Stomach (tissue), 8 donors: ENCODE measurements at regions not wholly inside any gene's neighbourhood (a gene's known extent, or its start where the extent isn't known, plus 50 kb on each side); places are given as distances from the start of the nearest gene placed in this dataset.

Experiments used
- DNase-seq, 2 donors: peaks; one replicate each; pipeline versions ENCODE4 v3.0.0 to v3.0.0-alpha.2; 2013 to 2019
- H3K27ac ChIP-seq, 5 donors: fragments of 200-600 bp in 4 of 5; sonication (generic) in 4 of 5; one replicate each; pipeline ENCODE4 v1.5.1; 2013 to 2019; ENCODE audit warnings: mild to moderate bottlenecking in 1 of 5, moderate library complexity in 1 of 5
- H3K27me3 ChIP-seq, 3 donors: fragments of 200-600 bp; sonication (generic); one replicate each; pipeline ENCODE4 v1.5.1; 2017 to 2019; ENCODE audit warnings: mixed run types in 1 of 3
- H3K36me3 ChIP-seq, 4 donors: fragments of 200-600 bp; sonication (generic); 1 replicate in 3 of 4; 2 replicates in 1 of 4; pipeline ENCODE4 v1.5.1; 2016 to 2019
- H3K4me1 ChIP-seq, 4 donors: fragments of 200-600 bp; sonication (generic); one replicate each; pipeline ENCODE4 v1.5.1; 2016 to 2019
- H3K4me3 ChIP-seq, 4 donors: fragments of 200-600 bp; sonication (generic) in 3 of 4; one replicate each; pipeline ENCODE4 v1.5.1; 2016 to 2019; ENCODE audit warnings: mild to moderate bottlenecking in 1 of 4
- H3K9me3 ChIP-seq, 4 donors: fragments of 200-600 bp; sonication (generic); one replicate each; pipeline ENCODE4 v1.5.1; 2016 to 2019
- CTCF ChIP-seq, 7 experiments: fragments of 450-650 bp in 4 of 7; fragments of 200-600 bp in 3 of 7; sonication (generic) in 3 of 7; IDR thresholded peaks; one replicate each; pipeline ENCODE4 v1.5.1; 2016 to 2019; ENCODE audit warnings: antibody characterized with exemption in 7 of 7, control low read depth in 2 of 7, mild to moderate bottlenecking in 1 of 7
- EP300 ChIP-seq: sonication (generic); formaldehyde crosslinking; IDR thresholded peaks from one replicate; pipeline ENCODE4 v1.6.1; 2017; ENCODE audit warnings: antibody characterized with exemption
- POLR2A ChIP-seq, 4 donors: fragments of 450-650 bp; IDR thresholded peaks; one replicate each; pipeline ENCODE4 v1.6.1; 2016; ENCODE audit warnings: antibody characterized with exemption in 4 of 4, control low read depth in 2 of 4, mild to moderate bottlenecking in 1 of 4, moderate library complexity in 1 of 4
- POLR2AphosphoS5 ChIP-seq, 3 donors: sonication (generic); formaldehyde crosslinking; IDR thresholded peaks; one replicate each; pipeline ENCODE4 v1.6.1; 2016; ENCODE audit warnings: antibody characterized with exemption in 3 of 3
- WGBS, 5 donors: extraction: QIAGEN DNeasy Blood & Tissue Kit in 3 of 5; methylation state at CpG; one replicate each; pipeline versions ENCODE4 v1.1.5 to v1.1.7; 2013 to 2018; 5-methylcytosine and 5-hydroxymethylcytosine counted together
- intact Hi-C: fragments of 100-400 bp; cut with DNase I; formaldehyde crosslinking; loops from one replicate; pipeline ENCODE4 v1.15.1; 2023; ENCODE audit warnings: low total_unique reads
- donor health status: healthy with polysubstance abuse.
- donor health status: Bipolar disorder and iron deficiency.
- donor health status: healthy.

GRCh38 chr6:133805876-133806275 is 83.0 kb upstream of the TCF21 start:
- no peaks in the 10 kb centered on the region for H3K36me3 ChIP-seq
- no peaks in the 10 kb centered on the region for H3K27me3 ChIP-seq
- H3K4me3 ChIP-seq: no peak overlapping the region
- DNase-seq: no peak
- 72 to 84% (median 81%) methylated on average over 2 of the region's 2 CpGs for WGBS, 5 donors
- no peaks in the 10 kb centered on the region for H3K4me1 ChIP-seq
- H3K27ac ChIP-seq: no peak overlapping the region
- intact Hi-C loops: no loop called here
- no peaks in the 10 kb centered on the region for H3K9me3 ChIP-seq
- TF ChIP-seq POLR2AphosphoS5 (IDR thresholded peaks at IDR 0.05) (no peak), POLR2A (IDR thresholded peaks at IDR 0.05) (no peak), EP300 (no peak), CTCF (IDR thresholded peaks at IDR 0.05) (no peak)

GRCh38 chr6:133806382-133807140 is 82.4 kb upstream of the TCF21 start:
- 76 to 97% (median 84%) methylated on average over 1 of the region's 1 CpG for whole genome bisulfite sequencing, 5 donors
- H3K4me3 ChIP-seq: no peak overlapping the region
- H3K9me3 ChIP-seq: no peaks in the 10 kb centered on the region
- intact Hi-C loops: no loop called here
- H3K36me3 ChIP-seq: no peaks in the 10 kb centered on the region
- no peaks in the 10 kb centered on the region for H3K27me3 ChIP-seq
- no peak for TF ChIP-seq POLR2AphosphoS5 (IDR thresholded peaks at IDR 0.05)
- TF ChIP-seq CTCF (IDR thresholded peaks at IDR 0.05): no peak
- no peak for TF ChIP-seq EP300
- no peak for TF ChIP-seq POLR2A (IDR thresholded peaks at IDR 0.05)
- no peak overlapping the region for H3K27ac ChIP-seq
- no peaks in the 10 kb centered on the region for H3K4me1 ChIP-seq
- DNase-seq: peak in 1 of 2 donors; percentile 52

- 8 to 32% (median 23%) methylated on average over 1 of the region's 1 CpG for WGBS, 5 donors
- no peak for TF ChIP-seq CTCF (IDR thresholded peaks at IDR 0.05)
- TF ChIP-seq POLR2AphosphoS5 (IDR thresholded peaks at IDR 0.05): no peak
- no peak for TF ChIP-seq EP300
- TF ChIP-seq POLR2A (IDR thresholded peaks at IDR 0.05): no peak
- intact Hi-C loops: no loop called here
- no peaks in the 10 kb centered on the region for H3K27me3 ChIP-seq
- H3K9me3 ChIP-seq: no peaks in the 10 kb centered on the region
- H3K27ac ChIP-seq: no peak overlapping the region
- no peak overlapping the region for H3K4me3 ChIP-seq
- no peaks in the 10 kb centered on the region for H3K36me3 ChIP-seq
- no peaks in the 10 kb centered on the region for H3K4me1 ChIP-seq
- peak in 1 of 2 donors; percentile 61 for DNase-seq
These were observed 81.4 kb upstream of the TCF21 start for GRCh38 chr6:133807501-133807900.

GRCh38 chr6:133809406-133809805 is 79.5 kb upstream of the TCF21 start:
- 81 to 94% (median 88%) methylated on average over 1 of the region's 1 CpG for WGBS, 5 donors
- Histone ChIP-seq H3K27me3 (no peaks in the 10 kb centered on the region), H3K27ac (no peak overlapping the region), H3K4me1 (no peaks in the 10 kb centered on the region), H3K9me3 (no peaks in the 10 kb centered on the region), H3K4me3 (no peak overlapping the region), H3K36me3 (no peaks in the 10 kb centered on the region)
- no peak for DNase-seq
- no peak for TF ChIP-seq EP300
- TF ChIP-seq CTCF (IDR thresholded peaks at IDR 0.05): no peak
- no peak for TF ChIP-seq POLR2AphosphoS5 (IDR thresholded peaks at IDR 0.05)
- no peak for TF ChIP-seq POLR2A (IDR thresholded peaks at IDR 0.05)
- intact Hi-C loops: no loop called here
